HCT116 (cell line): ENCODE measurements at regions not wholly inside any gene's neighbourhood (a gene's known extent, or its start where the extent isn't known, plus 50 kb on each side); places are given as distances from the start of the nearest gene placed in this dataset.
"Not testable (repeated sequence)": the region's sequence is repeated elsewhere in the genome, so short reads cannot be mapped to it uniquely, and the experiment has no call there.

Source experiments
- ATAC-seq: fragments of 200-7000 bp; cut with Tn5 transposase; 2 replicates; pipeline ENCODE4 v1.9.1; 2020; ENCODE audit warnings: mild to moderate bottlenecking, moderate library complexity
- BruUV-seq: library from RNA; stranded (reverse); fragments of 400-500 nt; replicated peaks from 2 replicates; lab custom pipeline; 2021; lab: Mats Ljungman, UMichigan
- CTCF ChIA-PET: fragments of 300-600 bp; sonication (Branson Sonifier 250); formaldehyde crosslinking; loops from one replicate; lab custom pipeline; 2021; ENCODE audit warnings: antibody characterized with exemption; lab: Charles Lee
- POLR2A ChIA-PET: fragments of 300-600, 350-600 bp; sonication (Branson Sonifier 250); formaldehyde crosslinking; loops from one replicate; lab custom pipeline; 2021; ENCODE audit warnings: antibody characterized with exemption; lab: Charles Lee
- RAD21 ChIA-PET, 2 experiments: fragments of 300-600 bp; sonication (Branson Sonifier 250); formaldehyde crosslinking; loops; one replicate each; lab custom pipeline; 2023; ENCODE audit warnings: low total read pairs in 2 of 2; ENCODE audit not compliant: uncharacterized antibody in 2 of 2, unreplicated experiment in 2 of 2, low non-redundant PET in 1 of 2; lab: Charles Lee
- DNase-seq: peaks from one replicate; pipeline ENCODE4 v3.0.0-alpha.2; 2010; ENCODE audit warnings: low read depth, low spot score
- H2AFZ ChIP-seq: fragments of 200-600 bp; shearing (Covaris generic), sonication (generic); 2 replicates; pipeline ENCODE4 v1.6.1; 2017; ENCODE audit warnings: low read depth, mixed run types, mixed read lengths, antibody characterized with exemption, low read length; ENCODE audit not compliant: poor library complexity, severe bottlenecking
- H3K27ac ChIP-seq: 2 replicates; pipeline ENCODE4 v1.5.1; 2012; ENCODE audit warnings: low read depth, low read length
- H3K27me3 ChIP-seq: fragments of 200-600 bp; sonication (generic); 2 replicates; pipeline ENCODE4 v1.6.1; 2016; ENCODE audit warnings: mixed run types, low read length, mixed read lengths; ENCODE audit not compliant: insufficient read depth
- H3K36me3 ChIP-seq, 2 experiments: fragments of 200-500 bp in 1 of 2; fragments of 200-600 bp in 1 of 2; sonication (Bioruptor generic) in 1 of 2; sonication (generic) in 1 of 2; 2 replicates each; pipeline versions ENCODE4 v1.5.1 to v1.6.1; 2014 to 2016; ENCODE audit warnings: low read length in 2 of 2, inconsistent platforms in 1 of 2, mixed read lengths in 1 of 2, mixed run types in 1 of 2; ENCODE audit not compliant: insufficient read depth in 2 of 2, control insufficient read depth in 1 of 2
- H3K4me1 ChIP-seq, 2 experiments: fragments of 200-600 bp in 1 of 2; sonication (generic) in 1 of 2; 2 replicates each; pipeline versions ENCODE4 v1.5.1 to v1.6.1; 2012 to 2017; ENCODE audit warnings: low read length in 2 of 2, inconsistent platforms in 1 of 2, mild to moderate bottlenecking in 1 of 2, mixed read lengths in 1 of 2, mixed run types in 1 of 2, moderate library complexity in 1 of 2; ENCODE audit not compliant: insufficient read depth in 2 of 2, control insufficient read depth in 1 of 2
- H3K4me2 ChIP-seq: fragments of 200-600 bp; sonication (generic); 2 replicates; pipeline ENCODE4 v1.6.1; 2017; ENCODE audit warnings: mixed run types, low read length, mixed read lengths
- H3K4me3 ChIP-seq, 2 experiments: fragments of 200-600 bp in 1 of 2; sonication (generic) in 1 of 2; replicated peaks in 1 of 2; 2 replicates each; pipeline ENCODE4 v1.5.1; 2011 to 2016; ENCODE audit warnings: low read length in 2 of 2, control low read depth in 1 of 2, low read depth in 1 of 2, mild to moderate bottlenecking in 1 of 2, mixed read lengths in 1 of 2, mixed run types in 1 of 2
- H3K79me2 ChIP-seq: fragments of 200-600 bp; sonication (generic); 2 replicates; pipeline ENCODE4 v1.6.1; 2017; ENCODE audit warnings: mild to moderate bottlenecking, mixed run types, low read length, moderate library complexity, mixed read lengths; ENCODE audit not compliant: insufficient read depth
- H3K9ac ChIP-seq: fragments of 200-600 bp; sonication (generic); 2 replicates; pipeline ENCODE4 v1.6.1; 2016; ENCODE audit warnings: low read length, mixed read lengths
- H3K9me2 ChIP-seq: fragments of 200-600 bp; sonication (generic), shearing (Covaris generic); 2 replicates; pipeline ENCODE4 v1.6.1; 2017; ENCODE audit warnings: mixed run types, mild to moderate bottlenecking, moderate library complexity; ENCODE audit not compliant: insufficient read depth
- H3K9me3 ChIP-seq, 2 experiments: fragments of 200-500 bp in 1 of 2; fragments of 200-600 bp in 1 of 2; sonication (Bioruptor generic) in 1 of 2; sonication (generic) in 1 of 2; 2 replicates each; pipeline ENCODE4 v1.6.1; 2014 to 2017; ENCODE audit warnings: low read length in 2 of 2, mixed read lengths in 2 of 2, inconsistent platforms in 1 of 2, low read depth in 1 of 2, mild to moderate bottlenecking in 1 of 2, mixed run types in 1 of 2, moderate library complexity in 1 of 2; ENCODE audit not compliant: control insufficient read depth in 1 of 2, insufficient read depth in 1 of 2
- H4K20me1 ChIP-seq: fragments of 200-600 bp; sonication (generic), shearing (Covaris generic); 2 replicates; pipeline ENCODE4 v1.6.1; 2017; ENCODE audit warnings: mixed run types, mild to moderate bottlenecking, moderate library complexity; ENCODE audit not compliant: insufficient read depth
- ATF3 ChIP-seq: IDR thresholded peaks from 2 replicates; pipeline ENCODE4 v1.6.1; 2012
- CBX3 ChIP-seq: IDR thresholded peaks from 2 replicates; pipeline ENCODE4 v1.6.1; 2012; ENCODE audit warnings: low read depth
- CEBPB ChIP-seq: IDR thresholded peaks from 2 replicates; pipeline ENCODE4 v1.6.1; 2012; ENCODE audit warnings: low read depth
- CTCF ChIP-seq, 3 experiments: fragments of 200-600 bp in 1 of 3; sonication (generic) in 1 of 3; IDR thresholded peaks in 2 of 3; conservative IDR thresholded peaks in 1 of 3; 2 replicates each; pipeline ENCODE4 v1.5.1; 2012 to 2017; ENCODE audit warnings: low read depth in 2 of 3, low read length in 2 of 3, antibody characterized with exemption in 1 of 3, borderline replicate concordance in 1 of 3, control low read depth in 1 of 3, mild to moderate bottlenecking in 1 of 3, mixed read lengths in 1 of 3, mixed run types in 1 of 3, moderate library complexity in 1 of 3; ENCODE audit not compliant: insufficient read depth in 1 of 3
- EGR1 ChIP-seq: IDR thresholded peaks from 2 replicates; pipeline ENCODE4 v1.6.1; 2012; ENCODE audit warnings: low read depth
- ELF1 ChIP-seq: IDR thresholded peaks from 2 replicates; pipeline ENCODE4 v1.6.1; 2012; ENCODE audit warnings: low read depth, borderline replicate concordance
- EZH2 ChIP-seq: fragments of 200-600 bp; sonication (generic); IDR thresholded peaks from 2 replicates; pipeline ENCODE4 v1.6.1; 2017; ENCODE audit warnings: antibody characterized with exemption, mixed run types
- EZH2phosphoT487 ChIP-seq: fragments of 200-600 bp; IDR thresholded peaks from 2 replicates; pipeline ENCODE4 v1.6.1; 2018; ENCODE audit warnings: antibody characterized with exemption, borderline replicate concordance
- JUND ChIP-seq: IDR thresholded peaks from 2 replicates; pipeline ENCODE4 v1.6.1; 2012
- MAX ChIP-seq: IDR thresholded peaks from 2 replicates; pipeline ENCODE4 v1.6.1; 2012
- POLR2AphosphoS5 ChIP-seq: IDR thresholded peaks from 2 replicates; pipeline ENCODE4 v1.6.1; 2011; ENCODE audit warnings: mild to moderate bottlenecking, low read depth, low read length, moderate library complexity
- RAD21 ChIP-seq: IDR thresholded peaks from 2 replicates; pipeline ENCODE4 v1.6.1; 2012; ENCODE audit warnings: low read depth, mild to moderate bottlenecking
- SRF ChIP-seq: IDR thresholded peaks from 2 replicates; pipeline ENCODE4 v1.6.1; 2012; ENCODE audit warnings: low read depth
- ZBTB33 ChIP-seq: IDR thresholded peaks from 2 replicates; pipeline ENCODE4 v1.6.1; 2011; ENCODE audit warnings: mild to moderate bottlenecking, low read length, moderate library complexity; ENCODE audit not compliant: insufficient replicate concordance; ENCODE audit errors: extremely low read depth
- ZFX ChIP-seq: fragments of 450-650 bp; IDR thresholded peaks from 2 replicates; pipeline ENCODE4 v1.6.1; 2017
- intact Hi-C: fragments of 100-400 bp; cut with micrococcal nuclease; formaldehyde crosslinking; loops from 2 replicates; pipeline ENCODE4 v1.10.0; 2022

GRCh38 chr1:844472-845026 lies 79.2 kb upstream of the SAMD11 start:
- no peaks in the 10 kb centered on the region for H3K9me3 ChIP-seq
- no peaks in the 10 kb centered on the region for H3K9me2 ChIP-seq
- H3K79me2 ChIP-seq: no peaks in the 10 kb centered on the region
- no peak overlapping the region for H3K9ac ChIP-seq
- no peak overlapping the region for H3K27ac ChIP-seq
- H3K4me1 ChIP-seq: no peaks in the 10 kb centered on the region
- H2AFZ ChIP-seq: no peak overlapping the region
- DNase-seq (no peak), ATAC-seq (no peak)
- intact Hi-C loops: no loop called here
- RAD21 ChIA-PET: no interaction called here
- BruUV-seq: no TSS peak
- H3K4me2 ChIP-seq: no peak overlapping the region
- no peak overlapping the region for H3K4me3 ChIP-seq
- H3K27me3 ChIP-seq: no peaks in the 10 kb centered on the region
- H3K36me3 ChIP-seq: no peaks in the 10 kb centered on the region; a peak in 1 of 4 replicates
- H4K20me1 ChIP-seq: no peaks in the 10 kb centered on the region
- POLR2A ChIA-PET: no interaction called here
- TF ChIP-seq JUND (no peak), ELF1 (no peak), CEBPB (no peak), MAX (no peak), POLR2AphosphoS5 (no peak), ZFX (no peak), ATF3 (no peak), CBX3 (no peak), EZH2phosphoT487 (no peak), EGR1 (no peak), ZBTB33 (no peak), SRF (no peak), RAD21 (no peak), EZH2 (no peak), CTCF (IDR thresholded peaks at IDR 0.05 in 2 of 3, conservative IDR thresholded peaks at IDR 0.05 in 1 of 3; ENCODE audit: borderline replicate concordance in 1 of 3, insufficient read depth in 1 of 3, low read depth in 2 of 3, low read length in 2 of 3) (no peak)
- CTCF ChIA-PET: no interaction called here

- H3K4me3 ChIP-seq, H2AFZ ChIP-seq, H3K9ac ChIP-seq, POLR2A ChIA-PET, BruUV-seq, H3K27me3 ChIP-seq, DNase-seq, H4K20me1 ChIP-seq, H3K4me2 ChIP-seq, H3K79me2 ChIP-seq, intact Hi-C loops, H3K27ac ChIP-seq, ATAC-seq, H3K9me3 ChIP-seq, H3K36me3 ChIP-seq, CTCF ChIA-PET, H3K9me2 ChIP-seq, RAD21 ChIA-PET, H3K4me1 ChIP-seq: not testable (repeated sequence)
These were observed 78.1 kb upstream of the SAMD11 start for GRCh38 chr1:845641-846040.
